ENCODE measurements at regions not wholly inside any gene's neighbourhood (a gene's known extent, or its start where the extent isn't known, plus 50 kb on each side); places are given as distances from the start of the nearest gene placed in this dataset.

DNA sequence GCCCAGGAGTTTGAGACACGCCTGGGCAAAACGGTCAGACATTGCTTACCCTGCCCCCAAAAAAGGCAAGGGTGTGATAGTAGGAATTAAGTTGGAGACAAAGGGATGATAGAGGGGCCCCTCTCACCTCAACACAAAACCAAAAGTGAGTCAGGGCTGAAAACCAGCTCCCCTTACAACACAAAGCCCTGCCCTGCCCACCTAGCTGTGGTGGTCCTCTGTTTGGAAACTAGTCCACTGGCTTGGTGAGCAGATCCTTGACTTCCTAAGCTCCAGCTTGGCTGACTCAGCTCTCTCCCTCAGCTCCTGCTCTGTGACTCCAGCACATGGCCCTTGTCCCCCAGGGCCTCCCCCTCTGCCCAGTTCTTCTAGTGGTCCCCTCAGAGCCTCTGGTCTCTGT, 603.8 kb downstream of the PTPRC start:
- TF ChIP-seq, protein P1, sequence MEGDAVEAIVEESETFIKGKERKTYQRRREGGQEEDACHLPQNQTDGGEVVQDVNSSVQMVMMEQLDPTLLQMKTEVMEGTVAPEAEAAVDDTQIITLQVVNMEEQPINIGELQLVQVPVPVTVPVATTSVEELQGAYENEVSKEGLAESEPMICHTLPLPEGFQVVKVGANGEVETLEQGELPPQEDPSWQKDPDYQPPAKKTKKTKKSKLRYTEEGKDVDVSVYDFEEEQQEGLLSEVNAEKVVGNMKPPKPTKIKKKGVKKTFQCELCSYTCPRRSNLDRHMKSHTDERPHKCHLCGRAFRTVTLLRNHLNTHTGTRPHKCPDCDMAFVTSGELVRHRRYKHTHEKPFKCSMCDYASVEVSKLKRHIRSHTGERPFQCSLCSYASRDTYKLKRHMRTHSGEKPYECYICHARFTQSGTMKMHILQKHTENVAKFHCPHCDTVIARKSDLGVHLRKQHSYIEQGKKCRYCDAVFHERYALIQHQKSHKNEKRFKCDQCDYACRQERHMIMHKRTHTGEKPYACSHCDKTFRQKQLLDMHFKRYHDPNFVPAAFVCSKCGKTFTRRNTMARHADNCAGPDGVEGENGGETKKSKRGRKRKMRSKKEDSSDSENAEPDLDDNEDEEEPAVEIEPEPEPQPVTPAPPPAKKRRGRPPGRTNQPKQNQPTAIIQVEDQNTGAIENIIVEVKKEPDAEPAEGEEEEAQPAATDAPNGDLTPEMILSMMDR (IDR thresholded peaks at IDR 0.05): no peak
- TF ChIP-seq SIN3A (IDR thresholded peaks at IDR 0.05; ENCODE audit: borderline replicate concordance, insufficient read depth, low read depth, low read length) (no peak), POLR2AphosphoS5 (IDR thresholded peaks at IDR 0.05; ENCODE audit: low read depth, low read length) (no peak)
- TF ChIP-seq, protein P2, sequence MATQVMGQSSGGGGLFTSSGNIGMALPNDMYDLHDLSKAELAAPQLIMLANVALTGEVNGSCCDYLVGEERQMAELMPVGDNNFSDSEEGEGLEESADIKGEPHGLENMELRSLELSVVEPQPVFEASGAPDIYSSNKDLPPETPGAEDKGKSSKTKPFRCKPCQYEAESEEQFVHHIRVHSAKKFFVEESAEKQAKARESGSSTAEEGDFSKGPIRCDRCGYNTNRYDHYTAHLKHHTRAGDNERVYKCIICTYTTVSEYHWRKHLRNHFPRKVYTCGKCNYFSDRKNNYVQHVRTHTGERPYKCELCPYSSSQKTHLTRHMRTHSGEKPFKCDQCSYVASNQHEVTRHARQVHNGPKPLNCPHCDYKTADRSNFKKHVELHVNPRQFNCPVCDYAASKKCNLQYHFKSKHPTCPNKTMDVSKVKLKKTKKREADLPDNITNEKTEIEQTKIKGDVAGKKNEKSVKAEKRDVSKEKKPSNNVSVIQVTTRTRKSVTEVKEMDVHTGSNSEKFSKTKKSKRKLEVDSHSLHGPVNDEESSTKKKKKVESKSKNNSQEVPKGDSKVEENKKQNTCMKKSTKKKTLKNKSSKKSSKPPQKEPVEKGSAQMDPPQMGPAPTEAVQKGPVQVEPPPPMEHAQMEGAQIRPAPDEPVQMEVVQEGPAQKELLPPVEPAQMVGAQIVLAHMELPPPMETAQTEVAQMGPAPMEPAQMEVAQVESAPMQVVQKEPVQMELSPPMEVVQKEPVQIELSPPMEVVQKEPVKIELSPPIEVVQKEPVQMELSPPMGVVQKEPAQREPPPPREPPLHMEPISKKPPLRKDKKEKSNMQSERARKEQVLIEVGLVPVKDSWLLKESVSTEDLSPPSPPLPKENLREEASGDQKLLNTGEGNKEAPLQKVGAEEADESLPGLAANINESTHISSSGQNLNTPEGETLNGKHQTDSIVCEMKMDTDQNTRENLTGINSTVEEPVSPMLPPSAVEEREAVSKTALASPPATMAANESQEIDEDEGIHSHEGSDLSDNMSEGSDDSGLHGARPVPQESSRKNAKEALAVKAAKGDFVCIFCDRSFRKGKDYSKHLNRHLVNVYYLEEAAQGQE (IDR thresholded peaks at IDR 0.05; ENCODE audit: insufficient read depth in 1 of 2, low read depth in 2 of 2, low read length in 1 of 2): no peak
